DMS79 treated with DMSO at 0.1 percent for 48 hours (cell line): ENCODE measurements at regions not wholly inside any gene's neighbourhood (a gene's known extent, or its start where the extent isn't known, plus 50 kb on each side); places are given as distances from the start of the nearest gene placed in this dataset.
"Not testable (repeated sequence)": the region's sequence is repeated elsewhere in the genome, so short reads cannot be mapped to it uniquely, and the experiment has no call there.

Source experiments
- DNase-seq: peaks from one replicate; lab custom pipeline; 2025; lab: John Stamatoyannopoulos, UW

DNA sequence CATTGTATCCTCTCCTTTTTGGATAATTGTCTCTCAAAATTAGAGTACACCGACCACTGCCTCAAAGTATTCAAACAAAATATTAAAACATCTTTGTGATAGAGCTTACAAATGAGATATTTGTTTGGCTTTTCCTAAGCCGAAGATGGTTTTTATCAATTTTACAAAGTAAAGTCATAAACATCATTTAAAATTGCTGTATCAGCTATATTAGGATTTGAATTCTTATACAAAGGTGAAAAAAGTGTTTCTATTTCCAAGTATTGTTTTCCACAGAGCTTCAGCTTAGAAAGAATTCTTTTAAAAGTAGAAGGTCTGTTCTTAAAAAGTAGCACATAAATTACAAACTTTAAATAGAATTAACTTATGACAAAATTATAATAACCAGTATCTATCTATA is 116.6 kb upstream of the IFNE start:
- DNase-seq = no peak

GRCh38 chr9:21605489-21605931 is 123.4 kb upstream of the IFNE start:
- no peak for DNase-seq

- no peak for DNase-seq
Observed at GRCh38 chr9:21607576-21607975, 125.5 kb upstream of the IFNE start.

DNA sequence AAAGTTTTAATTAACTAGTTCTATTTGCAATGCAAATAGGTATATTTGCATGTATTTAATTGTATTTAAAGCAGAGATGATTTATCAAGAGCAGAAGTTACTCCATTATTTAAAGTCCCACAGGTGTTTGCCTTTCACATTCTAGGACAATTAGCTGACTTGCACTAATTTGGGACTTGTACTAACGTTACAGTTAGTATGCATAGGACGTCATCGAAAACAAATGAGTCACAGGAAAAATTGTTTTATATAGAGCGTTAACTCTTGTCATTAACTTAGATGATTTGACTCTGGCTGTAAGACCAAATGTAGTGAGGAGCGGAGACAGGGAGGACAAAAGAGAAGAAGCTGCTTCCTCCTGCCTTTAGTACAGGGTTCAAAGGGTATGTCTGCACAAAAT is 126.1 kb upstream of the IFNE start:
- no peak for DNase-seq

DNA sequence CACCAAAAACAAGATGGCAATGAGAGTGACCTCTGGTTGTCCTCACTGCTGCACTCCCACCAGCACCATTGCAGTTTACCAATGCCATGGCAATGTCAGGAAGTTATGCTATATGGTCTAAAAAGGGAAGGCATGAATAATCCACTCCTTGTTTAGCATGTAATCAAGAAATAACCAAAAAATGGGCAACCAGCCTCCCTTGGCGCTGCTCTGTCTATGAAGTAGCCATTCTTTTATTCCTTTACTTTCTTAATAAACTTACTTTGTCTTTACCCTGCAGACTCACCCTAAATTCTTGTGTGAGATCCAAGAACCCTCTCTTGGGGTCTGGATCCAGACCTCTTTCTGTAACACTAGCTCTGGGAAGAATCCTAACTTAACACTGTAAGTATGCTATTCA is 127.4 kb upstream of the IFNE start:
- no peak for DNase-seq

- no peak for DNase-seq
Observed at GRCh38 chr9:21611891-21612290, 129.8 kb upstream of the IFNE start.

DNA sequence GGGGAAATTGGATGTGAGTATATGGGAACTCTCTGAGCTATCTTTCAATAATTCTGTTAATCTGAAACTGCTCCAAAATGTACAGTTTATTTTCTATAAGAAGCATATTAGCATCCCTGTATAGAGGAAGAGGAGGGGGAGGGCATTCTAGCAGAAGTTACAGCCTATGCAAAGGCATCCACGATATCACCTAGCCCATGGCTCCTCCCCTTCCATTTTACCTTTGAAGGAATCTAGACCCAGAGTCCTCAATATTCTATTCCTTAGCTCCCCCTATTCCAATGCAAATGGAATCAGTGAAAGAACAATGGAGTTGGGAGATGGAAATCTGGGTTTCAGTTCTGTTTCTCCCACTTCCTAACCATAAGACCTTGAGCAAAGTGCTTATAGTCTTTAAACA is 132.9 kb upstream of the IFNE start:
- no peak for DNase-seq

DNA sequence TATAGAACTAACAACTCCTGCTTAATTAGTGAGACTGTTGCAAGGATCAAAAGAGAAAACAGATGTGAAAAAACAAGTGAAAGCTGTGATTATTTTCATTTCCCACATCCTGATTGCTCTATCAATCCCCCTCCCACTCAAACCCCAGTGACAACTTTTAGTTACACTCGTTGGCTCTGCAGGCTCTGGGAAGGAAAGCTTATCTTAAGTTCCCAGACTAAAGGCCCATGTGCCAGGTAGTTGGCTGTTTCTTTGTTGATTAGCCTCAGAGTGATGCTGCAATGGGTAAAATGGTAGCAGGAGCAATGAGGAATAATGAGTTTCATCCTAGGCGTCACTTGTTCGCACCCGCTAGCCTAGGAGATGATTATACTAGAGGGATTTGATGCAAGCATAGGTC is 133.3 kb upstream of the IFNE start:
- no peak for DNase-seq

DNA sequence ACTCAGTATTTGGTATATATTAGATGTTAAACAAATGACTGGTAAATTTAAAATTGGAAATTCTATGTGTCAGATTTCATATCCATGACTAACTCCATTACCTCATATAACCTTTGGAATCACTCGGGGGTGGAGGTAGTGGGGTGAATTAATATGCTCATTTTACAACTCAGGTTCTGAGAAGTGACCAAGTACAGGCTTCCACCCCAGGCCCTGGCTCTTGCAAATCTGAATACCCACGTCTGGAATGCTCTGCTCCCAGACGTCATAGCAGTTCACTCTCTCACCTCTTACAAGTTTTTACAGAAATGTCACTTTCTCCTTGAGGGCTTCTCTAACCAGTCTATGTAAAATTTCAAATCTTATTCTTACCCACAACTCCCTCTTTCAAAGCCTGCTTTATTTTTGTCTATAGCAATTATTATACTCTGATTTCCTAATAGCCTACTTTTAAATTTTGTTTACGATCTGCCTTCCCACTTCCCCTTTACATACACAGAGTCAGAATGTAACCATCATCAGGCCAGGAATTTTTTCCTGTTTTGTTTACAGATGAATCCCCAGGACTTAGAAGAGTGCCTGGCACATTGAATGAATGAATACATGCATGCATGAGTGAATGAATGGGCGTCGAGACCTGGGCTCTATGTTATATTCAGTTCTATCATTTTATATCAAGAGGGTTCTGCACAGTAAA is 134.1 kb upstream of the IFNE start:
- no peak for DNase-seq

- DNase-seq = peak; percentile 72
Observed at GRCh38 chr9:21624675-21625644, 142.8 kb upstream of the IFNE start.

DNA sequence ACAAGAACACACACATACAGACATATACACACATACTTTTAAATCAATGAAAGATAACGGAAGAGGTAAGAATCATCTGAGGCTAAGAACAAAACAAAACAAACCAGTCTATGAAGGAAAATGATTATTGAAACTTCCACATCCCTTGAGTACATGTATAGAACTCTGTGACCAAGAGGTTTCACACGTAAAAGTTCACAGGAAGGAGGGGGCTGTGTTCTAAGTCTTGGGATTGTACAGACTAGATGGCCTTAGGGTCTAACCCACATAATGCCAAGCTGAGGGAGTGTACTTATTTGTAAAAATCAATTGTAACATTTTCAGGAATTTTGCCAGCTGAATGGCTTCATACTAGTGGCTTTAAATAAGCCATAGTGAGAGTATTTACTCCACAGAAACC is 144.4 kb upstream of the IFNE start:
- DNase-seq = no peak

- not testable (repeated sequence) for DNase-seq
Observed at GRCh38 chr9:21628954-21629353, 146.8 kb upstream of the IFNE start.

GRCh38 chr9:21634951-21635350 is 152.8 kb upstream of the IFNE start:
- DNase-seq = no peak

DNA sequence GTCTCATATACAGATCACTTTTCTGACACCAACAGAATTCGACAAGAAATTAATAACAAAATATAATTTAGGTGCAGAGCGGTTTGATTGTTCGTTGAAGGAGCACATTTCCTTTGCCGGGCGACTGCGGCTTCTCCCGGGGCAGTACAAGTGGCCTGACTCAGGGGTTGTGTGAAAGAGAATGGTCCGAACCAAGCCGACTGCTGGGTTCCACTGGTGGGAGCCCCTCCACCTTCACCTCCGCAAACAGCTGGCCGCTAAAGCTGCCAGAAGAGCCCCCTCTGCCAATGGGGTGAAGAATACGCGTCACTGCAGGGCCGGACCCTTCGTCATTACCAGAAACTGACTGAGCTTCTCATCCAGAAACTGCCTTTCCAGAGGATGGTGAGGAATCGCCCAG is 156.0 kb upstream of the IFNE start:
- DNase-seq = no peak

DNA sequence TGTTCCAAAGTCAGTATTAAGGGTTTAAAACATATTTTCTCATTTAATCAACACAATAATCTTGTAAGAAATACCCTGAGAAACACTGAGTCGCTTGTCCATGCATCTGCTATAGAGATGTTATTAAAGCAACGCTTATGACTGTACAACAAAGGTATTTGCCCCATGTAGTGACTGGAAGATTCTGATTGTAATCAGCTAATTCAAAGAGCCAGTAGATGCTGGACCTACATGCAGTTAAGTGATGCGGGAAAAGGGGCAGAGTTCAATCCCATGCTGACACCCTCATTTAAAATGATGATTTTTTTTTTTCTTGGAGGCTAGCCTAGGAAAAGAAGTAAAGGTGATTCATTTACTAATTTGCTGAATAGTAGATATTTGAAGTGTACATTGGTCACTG is 149.3 kb upstream of the MTAP start:
- no peak for DNase-seq

DNA sequence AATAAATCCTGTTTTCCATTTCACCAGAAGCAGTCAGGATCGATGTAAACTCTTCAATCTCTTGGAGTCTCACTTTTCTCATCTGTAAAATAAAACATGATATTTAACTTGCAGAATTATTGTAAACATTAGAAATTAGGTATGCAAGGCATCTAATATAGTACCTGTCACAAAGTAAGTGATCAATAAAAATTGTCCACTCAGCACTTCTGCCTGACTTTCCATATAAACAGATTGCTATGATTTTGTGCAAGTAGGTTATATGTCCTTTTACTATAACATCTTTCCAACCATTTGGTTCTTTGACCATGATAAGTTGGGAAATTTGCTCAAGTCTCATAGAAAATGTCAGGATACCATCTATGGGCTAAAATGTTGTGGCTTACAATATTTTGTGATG is 148.8 kb upstream of the MTAP start:
- no peak for DNase-seq

- DNase-seq = no peak
Observed at GRCh38 chr9:21656776-21657674, 145.4 kb upstream of the MTAP start.

DNA sequence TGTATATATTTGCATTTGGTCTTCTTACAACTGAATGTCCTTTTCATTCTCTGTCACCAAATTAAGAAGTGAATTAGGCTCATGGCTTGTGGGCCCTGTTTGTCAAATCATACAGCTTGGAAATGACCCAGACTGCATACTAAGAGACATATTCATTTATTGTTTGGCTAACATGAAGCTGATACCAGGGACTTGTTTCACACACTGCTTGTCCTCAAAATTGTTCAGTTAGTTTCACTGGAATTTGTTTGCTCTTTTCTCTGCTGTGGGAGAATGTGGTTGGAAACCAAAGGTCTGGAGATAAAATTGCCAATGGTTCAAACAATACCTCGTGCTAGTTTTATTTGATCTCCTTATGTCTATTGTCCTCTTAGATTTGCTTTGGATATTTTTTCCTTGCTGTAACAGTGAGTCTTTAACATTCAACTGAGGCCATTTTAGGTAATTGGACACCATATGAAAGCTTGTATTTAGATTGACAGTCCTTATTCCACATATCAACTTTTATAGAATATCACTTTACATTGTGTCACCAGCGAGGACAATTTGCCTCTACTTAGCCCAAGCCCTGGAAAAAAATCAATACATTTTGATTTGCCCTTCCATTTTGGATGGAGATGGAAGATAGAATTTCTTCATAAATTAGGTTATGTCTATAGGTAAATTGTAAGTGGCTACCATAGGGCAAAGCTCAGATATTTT is 144.3 kb upstream of the MTAP start:
- DNase-seq = no peak

DNA sequence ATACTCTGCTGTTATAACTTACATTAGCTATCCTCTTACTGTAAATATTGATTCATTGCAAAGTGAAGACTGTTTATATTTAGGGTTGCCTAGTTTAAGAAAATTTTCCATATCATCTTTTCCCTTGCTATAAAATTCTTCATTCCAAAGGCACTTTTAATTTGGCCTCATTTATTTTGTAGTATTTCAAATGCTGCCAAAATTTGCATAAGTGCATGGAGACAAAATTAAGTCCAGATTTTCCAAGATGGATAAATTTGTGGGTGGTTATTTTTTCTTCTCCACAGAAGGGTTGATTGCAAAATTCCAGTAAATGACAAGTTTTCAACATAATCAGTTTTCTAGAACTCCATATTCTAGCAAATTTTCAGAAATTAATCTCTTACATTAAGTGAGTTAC is 141.5 kb upstream of the MTAP start:
- no peak for DNase-seq

GRCh38 chr9:21661626-21662025 is 140.8 kb upstream of the MTAP start:
- no peak for DNase-seq

DNA sequence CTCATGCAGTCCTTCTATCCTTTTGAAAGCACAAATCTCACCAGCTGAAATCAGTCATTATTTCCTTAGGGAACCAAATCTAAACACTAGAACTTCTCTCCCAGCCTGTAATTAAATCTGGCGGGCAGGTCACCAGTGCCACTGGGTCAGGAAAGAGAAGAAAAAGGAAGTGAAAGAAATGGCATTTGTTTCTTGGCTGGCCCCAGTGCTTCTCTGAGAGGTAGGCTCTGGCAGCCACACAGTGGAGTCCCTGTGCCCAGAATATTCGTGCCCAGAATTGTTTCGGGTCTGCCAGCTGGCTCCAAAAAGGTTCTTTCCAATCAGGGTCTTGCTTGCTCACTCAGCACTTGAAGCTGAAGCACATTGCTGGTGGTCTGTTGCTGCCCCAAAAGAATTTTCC is 133.9 kb upstream of the MTAP start:
- DNase-seq = no peak

GRCh38 chr9:21669701-21670100 is 132.7 kb upstream of the MTAP start:
- no peak for DNase-seq
